ENCODE measurements at regions not wholly inside any gene's neighbourhood (a gene's known extent, or its start where the extent isn't known, plus 50 kb on each side); places are given as distances from the start of the nearest gene placed in this dataset.

DNA sequence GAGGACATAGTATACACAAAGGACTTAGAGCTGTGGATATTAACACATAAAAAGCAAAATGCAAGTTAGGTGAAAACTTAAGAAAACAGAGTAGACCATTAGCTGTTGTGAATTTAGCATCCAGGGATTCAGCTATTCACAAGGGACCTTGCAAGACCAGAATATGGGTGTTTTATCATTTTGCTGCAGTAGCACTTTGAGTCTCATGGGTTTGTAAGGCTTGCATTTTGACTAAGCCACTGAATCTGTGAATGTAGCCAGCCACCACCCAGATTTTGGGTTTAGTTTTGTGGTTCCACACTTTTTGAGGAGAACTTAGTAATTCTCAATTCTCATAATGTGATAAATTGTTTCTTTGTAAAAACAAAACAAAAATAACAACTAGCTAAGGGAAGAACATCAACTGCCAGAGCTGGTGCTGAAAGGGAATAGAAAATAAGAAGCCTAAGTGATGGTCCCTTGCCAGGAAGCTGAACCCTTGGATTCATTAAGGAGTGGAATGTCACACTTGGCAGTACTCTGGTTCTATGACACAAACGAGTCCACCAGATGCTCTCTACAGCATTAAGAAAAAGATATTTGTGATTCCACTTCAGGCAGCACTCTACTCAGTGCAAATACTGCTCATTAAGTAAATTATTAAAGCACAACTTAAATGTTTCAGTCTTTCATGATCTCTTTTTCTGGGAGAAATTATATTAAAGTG lies 557.4 kb upstream of the ZNF462 start:
- H3K4me3 ChIP-seq (replicated peaks; ENCODE audit: low read depth, low read length): no peak overlapping the region
- no peak for TF ChIP-seq CTCF (IDR thresholded peaks at IDR 0.05; ENCODE audit: low read depth, low read length, missing control alignments)
- no peak for DNase-seq (ENCODE audit: extremely low read depth, low read depth)

DNA sequence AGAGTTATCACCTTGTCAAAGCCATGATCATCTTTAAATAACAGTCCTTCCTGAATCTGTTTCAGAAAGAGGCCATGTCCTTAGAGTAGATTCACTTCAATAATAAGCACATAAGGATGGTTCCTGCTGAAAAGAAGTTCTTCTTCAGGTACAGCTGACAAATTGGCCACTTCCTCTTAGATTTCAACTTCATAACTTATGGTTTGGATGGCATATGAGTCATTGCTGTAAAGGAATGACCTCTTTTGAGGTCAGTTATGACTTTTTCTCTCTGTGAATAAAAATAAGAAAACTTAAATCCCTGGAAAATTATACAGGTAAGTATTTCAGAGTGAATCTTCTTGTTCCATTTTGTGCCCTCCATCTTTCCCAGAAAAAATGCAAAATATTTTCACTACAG lies 555.3 kb upstream of the ZNF462 start:
- TF ChIP-seq CTCF (IDR thresholded peaks at IDR 0.05; ENCODE audit: low read depth, low read length, missing control alignments): no peak
- DNase-seq (ENCODE audit: extremely low read depth, low read depth): no peak
- no peak overlapping the region for H3K4me3 ChIP-seq (replicated peaks; ENCODE audit: low read depth, low read length)

DNA sequence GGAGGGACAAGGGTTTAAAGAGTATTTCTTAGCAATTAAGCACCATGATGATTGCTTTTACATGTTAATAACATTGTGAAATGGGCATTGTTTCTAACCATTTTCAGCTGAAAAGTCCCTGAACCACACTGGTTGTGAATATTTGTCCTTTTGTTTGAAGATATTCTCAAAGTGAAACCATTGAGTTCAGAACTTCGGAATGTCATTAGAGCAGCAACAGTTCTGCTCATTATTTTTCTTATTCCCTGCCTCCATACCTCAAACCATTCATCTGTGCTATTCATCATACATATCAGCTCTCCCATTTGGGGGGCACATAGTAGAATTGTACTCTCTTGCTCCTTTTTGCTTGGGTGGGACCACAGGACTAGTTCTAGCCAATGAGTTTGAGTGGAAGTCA lies 553.0 kb upstream of the ZNF462 start:
- DNase-seq (ENCODE audit: extremely low read depth, low read depth): no peak
- H3K4me3 ChIP-seq (replicated peaks; ENCODE audit: low read depth, low read length): no peak overlapping the region
- TF ChIP-seq CTCF (IDR thresholded peaks at IDR 0.05; ENCODE audit: low read depth, low read length, missing control alignments): no peak

DNA sequence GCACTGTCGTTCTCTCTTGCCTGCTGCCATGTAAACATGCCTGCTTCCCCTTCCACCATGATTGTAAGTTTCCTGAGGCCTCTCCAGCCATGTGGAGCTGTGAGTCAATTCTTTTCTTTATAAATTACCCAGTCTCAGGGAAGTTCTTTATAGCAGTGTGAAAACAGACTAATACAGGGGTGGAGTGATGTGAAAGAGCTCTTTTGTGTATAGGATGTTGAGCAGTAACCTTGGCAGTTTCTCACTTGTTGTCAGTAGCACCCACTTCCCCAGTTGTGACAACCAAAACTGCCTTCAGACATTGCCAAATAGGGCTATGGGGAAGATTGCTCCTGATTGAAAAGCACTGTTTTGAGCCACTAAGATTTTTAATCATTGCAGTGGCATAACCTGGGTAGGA lies 552.2 kb upstream of the ZNF462 start:
- no peak for TF ChIP-seq CTCF (IDR thresholded peaks at IDR 0.05; ENCODE audit: low read depth, low read length, missing control alignments)
- H3K4me3 ChIP-seq (replicated peaks; ENCODE audit: low read depth, low read length): no peak overlapping the region
- no peak for DNase-seq (ENCODE audit: extremely low read depth, low read depth)

- H3K4me3 ChIP-seq (replicated peaks; ENCODE audit: low read depth, low read length): no peak overlapping the region
- TF ChIP-seq CTCF (IDR thresholded peaks at IDR 0.05; ENCODE audit: low read depth, low read length, missing control alignments): no peak
Measured at GRCh38 chr9:106312906-106313305, 550.1 kb upstream of the ZNF462 start.

GRCh38 chr9:106314476-106314875 lies 548.5 kb upstream of the ZNF462 start:
- TF ChIP-seq CTCF (IDR thresholded peaks at IDR 0.05; ENCODE audit: low read depth, low read length, missing control alignments): no peak
- DNase-seq (ENCODE audit: extremely low read depth, low read depth): no peak
- H3K4me3 ChIP-seq (replicated peaks; ENCODE audit: low read depth, low read length): no peak overlapping the region

More at GRCh38 chr9:106312906-106313305, 550.1 kb upstream of the ZNF462 start:
- DNase-seq (ENCODE audit: extremely low read depth, low read depth): no peak
